KG1 (cell line): ENCODE measurements at regions not wholly inside any gene's neighbourhood (a gene's known extent, or its start where the extent isn't known, plus 50 kb on each side); places are given as distances from the start of the nearest gene placed in this dataset.
A peak's percentile ranks its signal among the peaks of the same experiment; 100 is the strongest.
"Not testable (repeated sequence)": the region's sequence is repeated elsewhere in the genome, so short reads cannot be mapped to it uniquely, and the experiment has no call there.

ENCODE experiments used
- DNase-seq: peaks from one replicate; lab custom pipeline; 2025; lab: John Stamatoyannopoulos, UW

DNA sequence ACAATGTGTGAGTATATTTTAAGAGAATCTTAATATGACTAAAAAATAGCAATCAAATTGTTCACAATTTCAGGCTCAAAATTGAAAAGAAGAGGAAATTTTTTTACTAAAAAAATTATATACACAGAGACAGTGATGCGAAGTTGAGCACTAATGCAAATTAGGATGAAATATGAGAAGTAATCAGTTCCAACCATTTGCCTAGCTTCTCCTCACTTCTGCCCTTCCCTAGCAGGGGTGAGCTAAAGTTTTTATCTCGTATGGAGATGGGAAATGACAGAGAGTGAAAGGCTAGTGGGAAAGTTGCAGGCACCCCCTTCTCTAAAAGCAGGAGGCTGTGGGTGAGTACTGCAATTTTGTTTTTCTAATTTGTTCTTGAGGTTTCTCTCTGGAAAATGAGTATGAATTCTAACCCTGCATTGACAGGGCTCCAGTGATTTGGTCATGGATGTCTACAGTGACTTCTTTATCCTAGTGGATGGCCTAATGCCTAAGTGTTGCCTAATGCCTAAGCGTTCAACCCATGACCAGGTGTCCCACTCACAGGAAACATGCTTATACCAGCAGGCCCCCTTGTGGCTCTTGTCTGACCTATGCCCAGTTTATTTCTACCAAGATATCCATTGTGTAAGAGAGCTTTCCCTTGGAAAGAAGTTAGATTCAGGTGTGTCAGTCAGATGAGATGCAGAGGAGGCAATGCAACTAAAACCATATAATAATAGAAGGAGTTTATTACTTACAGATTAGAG is 78.0 kb upstream of the HNMT start:
- DNase-seq = no peak

DNA sequence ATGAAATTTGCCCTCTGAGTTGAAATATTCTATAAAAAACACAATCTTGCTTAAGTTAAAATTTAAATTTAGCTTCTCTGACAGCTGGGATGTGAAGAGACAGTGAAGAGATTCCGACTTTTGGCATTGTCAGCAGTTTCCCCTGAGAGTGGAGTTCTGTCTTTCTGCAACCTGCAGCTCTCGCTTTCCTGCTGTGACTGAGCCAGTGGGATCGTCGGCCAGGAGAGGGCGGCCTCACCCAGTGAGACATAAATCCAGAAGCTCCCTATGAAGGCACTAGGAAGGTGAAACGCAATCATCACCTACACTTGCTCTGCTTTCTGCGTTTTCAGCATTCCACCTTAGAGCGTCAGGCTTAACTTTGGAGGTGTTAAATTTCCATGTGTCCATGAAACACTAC is 75.4 kb upstream of the HNMT start:
- no peak for DNase-seq

- DNase-seq = no peak
Observed at GRCh38 chr2:137892739-137893138, 71.5 kb upstream of the HNMT start.

DNA sequence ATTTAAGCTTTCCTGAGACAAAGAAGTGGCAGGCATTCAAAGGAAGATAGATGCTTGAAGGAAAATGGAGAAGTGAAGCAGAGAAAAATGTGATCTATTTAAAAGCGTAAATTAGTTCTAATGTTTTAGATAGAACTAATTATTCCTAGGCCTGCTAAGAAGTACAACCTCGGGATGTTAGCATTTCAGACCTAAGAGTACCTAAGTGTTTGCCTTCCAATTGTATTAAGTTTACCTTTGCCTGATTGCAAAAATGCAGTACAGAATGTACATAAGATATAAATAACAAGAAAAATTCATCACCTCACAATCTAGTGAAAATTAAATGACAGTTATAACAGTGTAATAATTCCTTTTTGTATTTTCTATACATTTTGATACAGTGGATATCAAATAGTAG is 71.1 kb upstream of the HNMT start:
- DNase-seq = no peak

DNA sequence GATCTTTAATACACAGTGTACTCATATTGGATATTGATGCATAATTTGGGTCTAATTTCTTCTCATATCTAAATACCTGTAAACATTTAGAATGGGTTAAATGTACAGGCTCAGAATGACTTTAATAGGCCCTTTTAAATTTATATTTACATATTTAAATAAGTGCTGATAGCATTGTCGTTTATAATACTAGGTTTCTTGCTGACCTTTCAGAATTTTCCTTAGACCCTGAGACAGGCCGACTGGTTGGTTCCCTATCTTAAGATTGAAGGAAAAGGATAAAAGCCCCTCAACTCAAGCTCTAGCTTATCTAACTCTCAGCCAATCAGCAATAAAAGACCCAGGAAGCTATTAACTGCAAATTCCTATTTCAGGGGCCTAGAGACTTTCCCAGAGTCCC is 67.8 kb upstream of the HNMT start:
- no peak for DNase-seq

DNA sequence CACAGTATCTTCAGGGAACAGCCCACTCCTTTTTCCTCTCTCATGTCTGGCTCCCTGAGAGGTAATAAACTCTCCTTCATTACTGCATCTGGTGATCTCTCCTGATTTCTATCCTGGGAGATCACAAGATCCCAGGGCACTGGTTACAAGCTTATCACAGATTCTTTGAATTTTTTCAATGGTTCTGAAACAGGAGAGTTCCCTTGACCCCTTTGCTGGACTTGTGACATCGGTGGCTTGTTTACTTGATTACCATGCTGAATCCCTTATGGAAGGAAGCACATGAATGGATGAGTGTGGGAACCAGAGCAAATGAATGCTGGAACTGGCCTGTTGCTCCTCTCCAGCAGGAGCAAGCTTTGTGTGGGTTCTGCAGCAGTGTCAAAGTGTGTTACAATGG is 67.2 kb upstream of the HNMT start:
- DNase-seq = no peak

DNA sequence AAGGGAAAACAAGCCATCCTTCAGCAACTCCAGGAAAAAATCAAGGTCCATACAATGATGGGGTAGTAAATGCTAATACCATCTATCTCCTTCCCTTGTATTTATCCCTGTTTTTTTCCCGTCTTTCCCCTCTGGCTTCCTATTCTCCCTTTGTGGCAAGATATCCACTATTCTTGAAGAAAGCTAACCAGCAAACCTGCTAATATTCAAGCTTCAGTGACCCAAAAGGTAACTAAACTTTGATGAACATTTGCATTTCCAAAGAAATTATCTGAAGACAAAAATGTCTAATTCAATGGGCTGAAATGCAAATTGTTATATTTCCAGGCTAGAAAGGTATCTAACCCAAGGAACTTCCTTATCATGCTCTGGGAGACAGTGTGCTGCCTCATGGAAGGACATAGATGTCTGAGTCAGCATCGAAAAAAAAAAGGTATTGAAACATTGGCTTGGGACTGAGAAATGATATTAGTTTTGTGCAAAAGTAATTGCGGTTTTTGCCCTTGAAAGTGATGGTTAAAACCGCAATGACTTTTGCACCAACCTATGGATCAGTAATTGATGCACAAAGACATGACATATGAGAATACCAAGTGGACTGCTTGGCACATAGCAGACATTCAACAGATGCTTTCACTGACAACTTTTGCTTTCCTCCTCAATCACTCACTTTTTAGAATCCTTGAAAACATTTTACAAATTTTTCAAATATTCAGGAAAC is 63.7 kb upstream of the HNMT start:
- no peak for DNase-seq

GRCh38 chr2:137910641-137911040 is 53.6 kb upstream of the HNMT start:
- peak; percentile 2 for DNase-seq

DNA sequence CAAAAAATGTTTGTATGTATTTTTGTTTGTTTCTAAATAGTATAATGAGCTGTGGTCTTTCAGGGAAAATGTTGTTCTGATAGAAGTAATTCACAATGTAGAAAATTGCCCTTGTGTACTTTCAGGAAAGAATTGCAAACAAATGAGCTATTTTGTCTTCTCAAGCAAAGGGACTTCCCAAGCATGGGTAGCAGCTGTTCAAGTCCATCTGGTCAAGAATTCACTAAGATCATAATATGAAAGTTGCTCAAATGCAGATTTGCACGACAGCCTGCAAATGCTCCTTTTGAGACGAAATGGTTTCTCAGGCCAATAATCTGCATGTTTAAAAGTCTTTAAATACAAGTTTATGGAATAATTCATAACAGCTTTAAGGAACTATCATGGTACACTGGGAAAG is 51.9 kb upstream of the HNMT start:
- DNase-seq = no peak

DNA sequence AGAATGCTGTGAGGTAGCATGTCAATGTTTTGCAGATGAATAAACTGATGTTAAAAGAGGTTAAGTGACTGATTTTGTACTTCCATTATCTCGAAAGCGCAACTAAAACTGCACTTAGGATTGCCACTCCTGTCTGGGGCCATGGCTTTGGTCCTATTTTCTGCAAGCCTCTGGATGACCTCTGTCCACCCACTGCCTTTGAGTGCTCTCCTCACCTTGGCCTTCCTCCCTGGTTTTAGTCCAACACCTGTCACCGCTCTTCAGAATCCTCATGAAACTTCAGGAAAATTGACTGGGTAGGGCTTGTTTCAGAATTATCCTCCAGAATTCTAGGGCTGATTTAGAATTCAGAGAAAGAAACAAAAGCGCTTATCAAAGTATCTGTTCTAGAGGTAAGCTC is 51.1 kb upstream of the HNMT start:
- DNase-seq = no peak

GRCh38 chr2:137913648-137914047 is 50.6 kb upstream of the HNMT start:
- DNase-seq = not testable (repeated sequence)
